GM12878 (cell line): ENCODE measurements at regions not wholly inside any gene's neighbourhood (a gene's known extent, or its start where the extent isn't known, plus 50 kb on each side); places are given as distances from the start of the nearest gene placed in this dataset.

Source experiments
- ATAC-seq: fragments of 200-7000 bp; cut with Tn5 transposase; 3 replicates; pipeline ENCODE4 v1.9.1; 2020; ENCODE audit warnings: mild to moderate bottlenecking, moderate library complexity
- BruUV-seq: library from RNA; stranded (reverse); fragments of 400-500 nt; replicated peaks from 2 replicates; lab custom pipeline; 2021; lab: Mats Ljungman, UMichigan
- CTCF ChIA-PET: fragments of 300-600 bp; sonication (Branson Sonifier 250); formaldehyde crosslinking; extraction: SDS; loops from one replicate; lab custom pipeline; 2021; ENCODE audit warnings: inconsistent platforms; lab: Yijun Ruan, JAX
- POLR2A ChIA-PET: fragments of 350-600 bp; formaldehyde crosslinking; extraction: SDS; loops from one replicate; lab custom pipeline; 2021; ENCODE audit warnings: inconsistent platforms; lab: Charles Lee
- RAD21 ChIA-PET: fragments of 300-600 bp; sonication (Branson Sonifier 250); formaldehyde crosslinking; loops from one replicate; lab custom pipeline; 2023; ENCODE audit warnings: antibody characterized with exemption; ENCODE audit not compliant: unreplicated experiment; lab: Charles Lee
- SMC1A ChIA-PET: fragments of 300-600 bp; sonication (Branson Sonifier 250); formaldehyde crosslinking; loops from one replicate; lab custom pipeline; 2023; ENCODE audit not compliant: unreplicated experiment, uncharacterized antibody; lab: Charles Lee
- DNase-seq: peaks from one replicate; pipeline ENCODE4 v3.0.0-alpha.2; 2011; ENCODE audit warnings: low read depth, low spot score
- FAIRE-seq: peaks from 3 replicates; lab custom pipeline; 2011; peaks lifted over from hg19 to GRCh38; lab: Jason Lieb, UNC
- H2AFZ ChIP-seq: 2 replicates; pipeline ENCODE4 v1.6.0; 2011; ENCODE audit warnings: low read depth, low read length, control low read depth; ENCODE audit not compliant: control insufficient read depth
- H3K27ac ChIP-seq: 2 replicates; pipeline ENCODE4 v1.5.1; 2011; ENCODE audit warnings: control low read depth; ENCODE audit not compliant: control insufficient read depth, insufficient read depth
- H3K27me3 ChIP-seq, 2 experiments: replicated peaks in 1 of 2; 2 replicates each; pipeline versions ENCODE4 v1.6.0 to v1.6.1; 2011; ENCODE audit warnings: low read length in 1 of 2; ENCODE audit not compliant: control insufficient read depth in 2 of 2, insufficient read depth in 2 of 2
- H3K36me3 ChIP-seq, 2 experiments: 2 replicates each; pipeline ENCODE4 v1.5.1; 2011; ENCODE audit warnings: low read length in 1 of 2; ENCODE audit not compliant: control insufficient read depth in 2 of 2, insufficient read depth in 2 of 2
- H3K4me1 ChIP-seq: 2 replicates; pipeline ENCODE4 v1.6.1; 2011; ENCODE audit warnings: mild to moderate bottlenecking, low read length, moderate library complexity, mixed read lengths; ENCODE audit not compliant: control insufficient read depth, insufficient read depth
- H3K4me2 ChIP-seq: 2 replicates; pipeline ENCODE4 v1.6.0; 2011; ENCODE audit warnings: control low read depth; ENCODE audit not compliant: control insufficient read depth, insufficient read depth
- H3K4me3 ChIP-seq: fragments of 200-600 bp; sonication (generic); 2 replicates; pipeline ENCODE4 v1.5.1; 2016
- H3K79me2 ChIP-seq: 2 replicates; pipeline ENCODE4 v1.6.0; 2011; ENCODE audit warnings: low read length; ENCODE audit not compliant: control insufficient read depth, insufficient read depth
- H3K9ac ChIP-seq: 2 replicates; pipeline ENCODE4 v1.8.0; 2011; ENCODE audit warnings: low read length, control low read depth, mixed read lengths; ENCODE audit not compliant: control insufficient read depth, insufficient read depth
- H3K9me3 ChIP-seq: replicated peaks from 3 replicates; pipeline ENCODE4 v1.5.1; 2011; ENCODE audit warnings: mild to moderate bottlenecking, low read length; ENCODE audit not compliant: control insufficient read depth, insufficient read depth
- H4K20me1 ChIP-seq: 2 replicates; pipeline ENCODE4 v1.6.0; 2011; ENCODE audit not compliant: control insufficient read depth, insufficient read depth
- CTCF ChIP-seq, 3 experiments: IDR thresholded peaks in 2 of 3; conservative IDR thresholded peaks in 1 of 3; 2 replicates each; pipeline ENCODE4 v1.5.1; 2011; ENCODE audit warnings: low read depth in 3 of 3, low read length in 3 of 3, mild to moderate bottlenecking in 3 of 3, control low read depth in 2 of 3, moderate library complexity in 2 of 3, inconsistent platforms in 1 of 3, mixed read lengths in 1 of 3; ENCODE audit not compliant: control insufficient read depth in 2 of 3, insufficient read depth in 1 of 3; ENCODE audit errors: extremely low read depth in 1 of 3
- HDAC6 ChIP-seq: fragments of 200-600 bp; sonication (generic); IDR thresholded peaks from one replicate; pipeline ENCODE4 v1.8.0; 2017; ENCODE audit warnings: antibody characterized with exemption; ENCODE audit not compliant: unreplicated experiment
- IRF5 ChIP-seq: fragments of 450-650 bp; IDR thresholded peaks from 2 replicates; pipeline ENCODE4 v1.6.1; 2017; ENCODE audit warnings: borderline replicate concordance
- MEF2B ChIP-seq: fragments of 450-650 bp; IDR thresholded peaks from 2 replicates; pipeline ENCODE4 v1.6.1; 2018; ENCODE audit warnings: mild to moderate bottlenecking, moderate library complexity; ENCODE audit not compliant: partially characterized antibody, poor library complexity, severe bottlenecking
- MTA2 ChIP-seq: fragments of 450-650 bp; IDR thresholded peaks from 2 replicates; pipeline ENCODE4 v1.6.1; 2016; ENCODE audit warnings: low read depth, mild to moderate bottlenecking, moderate library complexity
- POLR2AphosphoS5 ChIP-seq: IDR thresholded peaks from 2 replicates; pipeline ENCODE4 v1.6.1; 2011; ENCODE audit warnings: mild to moderate bottlenecking, low read length, inconsistent platforms
- PRDM15 ChIP-seq: fragments of 450-650 bp; formaldehyde crosslinking; IDR thresholded peaks from 2 replicates; pipeline ENCODE4 v1.4.0; 2020; ENCODE audit warnings: mild to moderate bottlenecking, moderate library complexity
- RAD21 ChIP-seq: IDR thresholded peaks from 2 replicates; pipeline ENCODE4 v1.6.1; 2011; ENCODE audit warnings: mild to moderate bottlenecking, low read depth, low read length, moderate library complexity; ENCODE audit not compliant: insufficient read depth
- RAD51 ChIP-seq: fragments of 450-650 bp; IDR thresholded peaks from 2 replicates; pipeline ENCODE4 v1.6.1; 2016; ENCODE audit warnings: moderate library complexity, mild to moderate bottlenecking, inconsistent platforms
- SMC3 ChIP-seq: IDR thresholded peaks from 2 replicates; pipeline ENCODE4 v1.6.1; 2011; ENCODE audit warnings: low read length, improper control_type of control experiment, borderline replicate concordance
- WGBS: methylation state at CpG from one replicate; pipeline ENCODE4 v1.1.6; 2016; ENCODE audit warnings: low lambda C conversion rate; ENCODE audit not compliant: insufficient replicate concordance, insufficient coverage; ENCODE audit errors: missing lambda C conversion rate; 5-methylcytosine and 5-hydroxymethylcytosine counted together
- in situ Hi-C: fragments of 300-500 bp; cut with MboI; formaldehyde crosslinking; loops from 9 replicates; pipeline ENCODE4 v1.14.3; 2018; ENCODE audit warnings: mixed read lengths
- intact Hi-C: fragments of 100-400 bp; cut with micrococcal nuclease; formaldehyde crosslinking; loops from one replicate; pipeline ENCODE4 v1.14.2; 2022; ENCODE audit not compliant: unreplicated experiment

GRCh38 chr9:38263532-38263931, 129.0 kb upstream of the ALDH1B1 start:
- Histone ChIP-seq H4K20me1 (no peaks in the 10 kb centered on the region), H2AFZ (no peak overlapping the region), H3K4me2 (no peak overlapping the region), H3K27me3 (no peaks in the 10 kb centered on the region), H3K36me3 (no peaks in the 10 kb centered on the region), H3K9me3 (peaks cover 2% of the 10 kb centered on the region; the same call in 1 of the 3 replicates), H3K4me1 (no peaks in the 10 kb centered on the region), H3K4me3 (no peak overlapping the region), H3K9ac (no peak overlapping the region), H3K27ac (no peak overlapping the region), H3K79me2 (no peaks in the 10 kb centered on the region)
- FAIRE-seq (no peak), DNase-seq (no peak), ATAC-seq (peak; percentile 29; the same call in 1 of the 3 replicates)
- 0% methylated on average over 1 of the region's 1 CpG for WGBS
- ChIA-PET POLR2A (interaction anchor here (0.6 to 0.7 kb wide), 2 partner anchors 171 to 442 kb away, joined by 3 read pairs; no protein-coding TSS in a partner anchor), SMC1A (interaction anchor here (0.6 to 5.1 kb wide), 42 partner anchors 10 to 563 kb away, joined by 3 to 59 read pairs (median 3); partner anchors contain the start of gene SLC25A51), CTCF (interaction anchor here (0.8 to 6.8 kb wide), 37 partner anchors 10 to 682 kb away, joined by 3 to 88 read pairs (median 4); no protein-coding TSS in a partner anchor), RAD21 (interaction anchor here (0.7 to 4.1 kb wide), 17 partner anchors 17 to 515 kb away, joined by 3 to 51 read pairs (median 4); partner anchors contain the start of gene SHB)
- intact Hi-C loops: loop anchor here (2.0 to 5.0 kb wide), 2 partner anchors 176 to 351 kb away; no protein-coding TSS in a partner anchor
- no TSS peak for BruUV-seq
- no peak for TF ChIP-seq MTA2
- TF ChIP-seq SMC3: peak; percentile 43; the same call in 1 of the 2 replicates
- no peak for TF ChIP-seq HDAC6
- peak; percentile 34 for TF ChIP-seq MEF2B
- peak; percentile 70 for TF ChIP-seq RAD21
- peak in 1 of 3 experiments; percentile 34; a peak in 1 of 6 replicates for TF ChIP-seq CTCF (IDR thresholded peaks at IDR 0.05 in 2 of 3, conservative IDR thresholded peaks at IDR 0.05 in 1 of 3; ENCODE audit: control insufficient read depth in 2 of 3, extremely low read depth in 1 of 3, insufficient read depth in 1 of 3, low read depth in 3 of 3, low read length in 3 of 3)
- no peak for TF ChIP-seq POLR2AphosphoS5
- no peak for TF ChIP-seq IRF5
- TF ChIP-seq RAD51: no peak
- no peak for TF ChIP-seq PRDM15 (CRISPR knock-in tag)
- in situ Hi-C loops: no loop called here
